Mammary epithelial cell (primary cell): ENCODE measurements at regions not wholly inside any gene's neighbourhood (a gene's known extent, or its start where the extent isn't known, plus 50 kb on each side); places are given as distances from the start of the nearest gene placed in this dataset.

Experiments used
- EZH2 ChIP-seq: IDR thresholded peaks from 2 replicates; pipeline ENCODE4 v1.6.1; 2012; ENCODE audit warnings: low read length, inconsistent platforms, borderline replicate concordance
- TF ChIP-seq, protein P1 (sequence below), 2 donors: IDR thresholded peaks in 1 of 2; conservative IDR thresholded peaks in 1 of 2; 2 replicates each; pipeline ENCODE4 v1.5.1; 2011 to 2012; ENCODE audit warnings: inconsistent platforms in 2 of 2, low read length in 2 of 2, mild to moderate bottlenecking in 2 of 2, control low read depth in 1 of 2, low read depth in 1 of 2; ENCODE audit not compliant: insufficient read depth in 1 of 2; ENCODE audit errors: extremely low read depth in 1 of 2

DNA sequence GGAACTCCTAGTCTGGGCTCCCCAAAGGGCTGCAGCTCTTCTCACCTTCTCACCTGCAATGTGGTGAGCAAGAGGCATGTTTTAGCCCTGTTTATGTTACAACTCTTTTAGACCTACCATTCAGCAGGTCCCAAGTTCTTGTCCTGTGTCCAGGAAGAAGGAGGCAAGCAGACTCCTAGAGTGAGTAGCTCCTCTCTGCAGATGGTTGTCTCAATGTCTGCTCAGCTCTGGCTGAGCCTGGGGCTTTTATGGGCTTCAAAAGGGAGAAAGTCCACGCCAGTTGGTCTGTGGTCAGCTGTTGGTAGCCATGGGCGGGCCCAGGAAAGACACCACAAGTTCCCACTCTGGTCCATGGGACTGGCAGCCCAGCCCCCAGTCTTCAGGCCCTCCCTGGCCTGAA lies 148.1 kb upstream of the HS6ST1 start:
- TF ChIP-seq, protein P1, sequence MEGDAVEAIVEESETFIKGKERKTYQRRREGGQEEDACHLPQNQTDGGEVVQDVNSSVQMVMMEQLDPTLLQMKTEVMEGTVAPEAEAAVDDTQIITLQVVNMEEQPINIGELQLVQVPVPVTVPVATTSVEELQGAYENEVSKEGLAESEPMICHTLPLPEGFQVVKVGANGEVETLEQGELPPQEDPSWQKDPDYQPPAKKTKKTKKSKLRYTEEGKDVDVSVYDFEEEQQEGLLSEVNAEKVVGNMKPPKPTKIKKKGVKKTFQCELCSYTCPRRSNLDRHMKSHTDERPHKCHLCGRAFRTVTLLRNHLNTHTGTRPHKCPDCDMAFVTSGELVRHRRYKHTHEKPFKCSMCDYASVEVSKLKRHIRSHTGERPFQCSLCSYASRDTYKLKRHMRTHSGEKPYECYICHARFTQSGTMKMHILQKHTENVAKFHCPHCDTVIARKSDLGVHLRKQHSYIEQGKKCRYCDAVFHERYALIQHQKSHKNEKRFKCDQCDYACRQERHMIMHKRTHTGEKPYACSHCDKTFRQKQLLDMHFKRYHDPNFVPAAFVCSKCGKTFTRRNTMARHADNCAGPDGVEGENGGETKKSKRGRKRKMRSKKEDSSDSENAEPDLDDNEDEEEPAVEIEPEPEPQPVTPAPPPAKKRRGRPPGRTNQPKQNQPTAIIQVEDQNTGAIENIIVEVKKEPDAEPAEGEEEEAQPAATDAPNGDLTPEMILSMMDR (conservative IDR thresholded peaks at IDR 0.05 in 1 of 2, IDR thresholded peaks at IDR 0.05 in 1 of 2; ENCODE audit: extremely low read depth in 1 of 2, insufficient read depth in 1 of 2, low read depth in 1 of 2, low read length in 2 of 2), result no peak
- TF ChIP-seq EZH2, result no peak
